H1 (cell line): ENCODE measurements at regions not wholly inside any gene's neighbourhood (a gene's known extent, or its start where the extent isn't known, plus 50 kb on each side); places are given as distances from the start of the nearest gene placed in this dataset.

Experiments used
- ASH2L ChIP-seq: fragments of 200-600, 300-600 bp; sonication (generic); IDR thresholded peaks from one replicate; pipeline ENCODE4 v1.7.1; 2017; ENCODE audit warnings: low read length

DNA sequence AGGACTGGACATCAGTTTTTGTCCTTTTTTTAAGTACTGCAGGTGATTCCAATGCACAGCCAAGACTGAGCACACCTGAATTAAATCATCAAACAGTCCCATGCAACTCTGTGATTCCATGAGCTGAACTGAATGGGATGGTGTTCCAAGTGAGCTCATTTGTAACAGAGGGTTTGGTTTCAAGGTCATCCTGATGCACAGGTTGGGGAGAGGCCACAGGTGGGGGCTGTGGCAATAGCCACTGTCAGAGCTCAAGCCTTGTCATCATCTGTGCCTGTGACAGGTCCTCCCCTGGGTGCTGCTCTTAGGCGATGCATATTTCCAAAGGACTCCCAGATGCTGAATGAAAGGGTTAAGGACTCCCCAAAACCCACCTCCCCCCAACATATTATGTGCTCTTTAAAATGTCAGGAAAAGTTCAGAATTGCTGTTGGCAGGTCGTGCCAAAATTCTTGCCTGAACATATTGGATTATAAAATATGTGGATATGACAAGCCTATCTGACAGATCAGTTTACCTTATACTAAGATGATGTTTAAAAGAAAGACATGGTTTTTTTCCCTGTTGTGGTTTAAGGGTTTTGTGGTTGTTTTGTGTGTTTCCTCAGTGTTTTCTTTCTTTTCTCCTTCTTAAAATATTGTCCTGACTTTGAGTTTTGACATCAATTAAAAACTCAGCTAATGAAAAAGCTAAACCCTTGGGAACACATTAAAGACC is 263.5 kb upstream of the SIX2 start (continued):
- no peak for TF ChIP-seq ASH2L
